HCT116 (cell line): ENCODE measurements at regions not wholly inside any gene's neighbourhood (a gene's known extent, or its start where the extent isn't known, plus 50 kb on each side); places are given as distances from the start of the nearest gene placed in this dataset.

Experiments
- ATAC-seq: fragments of 200-7000 bp; cut with Tn5 transposase; 2 replicates; pipeline ENCODE4 v1.9.1; 2020; ENCODE audit warnings: mild to moderate bottlenecking, moderate library complexity
- BruUV-seq: library from RNA; stranded (reverse); fragments of 400-500 nt; replicated peaks from 2 replicates; lab custom pipeline; 2021; lab: Mats Ljungman, UMichigan
- CTCF ChIA-PET: fragments of 300-600 bp; sonication (Branson Sonifier 250); formaldehyde crosslinking; loops from one replicate; lab custom pipeline; 2021; ENCODE audit warnings: antibody characterized with exemption; lab: Charles Lee
- POLR2A ChIA-PET: fragments of 300-600, 350-600 bp; sonication (Branson Sonifier 250); formaldehyde crosslinking; loops from one replicate; lab custom pipeline; 2021; ENCODE audit warnings: antibody characterized with exemption; lab: Charles Lee
- RAD21 ChIA-PET, 2 experiments: fragments of 300-600 bp; sonication (Branson Sonifier 250); formaldehyde crosslinking; loops; one replicate each; lab custom pipeline; 2023; ENCODE audit warnings: low total read pairs in 2 of 2; ENCODE audit not compliant: uncharacterized antibody in 2 of 2, unreplicated experiment in 2 of 2, low non-redundant PET in 1 of 2; lab: Charles Lee
- DNase-seq: peaks from one replicate; pipeline ENCODE4 v3.0.0-alpha.2; 2010; ENCODE audit warnings: low read depth, low spot score
- H2AFZ ChIP-seq: fragments of 200-600 bp; shearing (Covaris generic), sonication (generic); 2 replicates; pipeline ENCODE4 v1.6.1; 2017; ENCODE audit warnings: low read depth, mixed run types, mixed read lengths, antibody characterized with exemption, low read length; ENCODE audit not compliant: poor library complexity, severe bottlenecking
- H3K27ac ChIP-seq: 2 replicates; pipeline ENCODE4 v1.5.1; 2012; ENCODE audit warnings: low read depth, low read length
- H3K27me3 ChIP-seq: fragments of 200-600 bp; sonication (generic); 2 replicates; pipeline ENCODE4 v1.6.1; 2016; ENCODE audit warnings: mixed run types, low read length, mixed read lengths; ENCODE audit not compliant: insufficient read depth
- H3K36me3 ChIP-seq, 2 experiments: fragments of 200-500 bp in 1 of 2; fragments of 200-600 bp in 1 of 2; sonication (Bioruptor generic) in 1 of 2; sonication (generic) in 1 of 2; 2 replicates each; pipeline versions ENCODE4 v1.5.1 to v1.6.1; 2014 to 2016; ENCODE audit warnings: low read length in 2 of 2, inconsistent platforms in 1 of 2, mixed read lengths in 1 of 2, mixed run types in 1 of 2; ENCODE audit not compliant: insufficient read depth in 2 of 2, control insufficient read depth in 1 of 2
- H3K4me1 ChIP-seq, 2 experiments: fragments of 200-600 bp in 1 of 2; sonication (generic) in 1 of 2; 2 replicates each; pipeline versions ENCODE4 v1.5.1 to v1.6.1; 2012 to 2017; ENCODE audit warnings: low read length in 2 of 2, inconsistent platforms in 1 of 2, mild to moderate bottlenecking in 1 of 2, mixed read lengths in 1 of 2, mixed run types in 1 of 2, moderate library complexity in 1 of 2; ENCODE audit not compliant: insufficient read depth in 2 of 2, control insufficient read depth in 1 of 2
- H3K4me2 ChIP-seq: fragments of 200-600 bp; sonication (generic); 2 replicates; pipeline ENCODE4 v1.6.1; 2017; ENCODE audit warnings: mixed run types, low read length, mixed read lengths
- H3K4me3 ChIP-seq, 2 experiments: fragments of 200-600 bp in 1 of 2; sonication (generic) in 1 of 2; replicated peaks in 1 of 2; 2 replicates each; pipeline ENCODE4 v1.5.1; 2011 to 2016; ENCODE audit warnings: low read length in 2 of 2, control low read depth in 1 of 2, low read depth in 1 of 2, mild to moderate bottlenecking in 1 of 2, mixed read lengths in 1 of 2, mixed run types in 1 of 2
- H3K79me2 ChIP-seq: fragments of 200-600 bp; sonication (generic); 2 replicates; pipeline ENCODE4 v1.6.1; 2017; ENCODE audit warnings: mild to moderate bottlenecking, mixed run types, low read length, moderate library complexity, mixed read lengths; ENCODE audit not compliant: insufficient read depth
- H3K9ac ChIP-seq: fragments of 200-600 bp; sonication (generic); 2 replicates; pipeline ENCODE4 v1.6.1; 2016; ENCODE audit warnings: low read length, mixed read lengths
- H3K9me2 ChIP-seq: fragments of 200-600 bp; sonication (generic), shearing (Covaris generic); 2 replicates; pipeline ENCODE4 v1.6.1; 2017; ENCODE audit warnings: mixed run types, mild to moderate bottlenecking, moderate library complexity; ENCODE audit not compliant: insufficient read depth
- H3K9me3 ChIP-seq, 2 experiments: fragments of 200-500 bp in 1 of 2; fragments of 200-600 bp in 1 of 2; sonication (Bioruptor generic) in 1 of 2; sonication (generic) in 1 of 2; 2 replicates each; pipeline ENCODE4 v1.6.1; 2014 to 2017; ENCODE audit warnings: low read length in 2 of 2, mixed read lengths in 2 of 2, inconsistent platforms in 1 of 2, low read depth in 1 of 2, mild to moderate bottlenecking in 1 of 2, mixed run types in 1 of 2, moderate library complexity in 1 of 2; ENCODE audit not compliant: control insufficient read depth in 1 of 2, insufficient read depth in 1 of 2
- H4K20me1 ChIP-seq: fragments of 200-600 bp; sonication (generic), shearing (Covaris generic); 2 replicates; pipeline ENCODE4 v1.6.1; 2017; ENCODE audit warnings: mixed run types, mild to moderate bottlenecking, moderate library complexity; ENCODE audit not compliant: insufficient read depth
- CBX3 ChIP-seq: IDR thresholded peaks from 2 replicates; pipeline ENCODE4 v1.6.1; 2012; ENCODE audit warnings: low read depth
- CEBPB ChIP-seq: IDR thresholded peaks from 2 replicates; pipeline ENCODE4 v1.6.1; 2012; ENCODE audit warnings: low read depth
- CTCF ChIP-seq, 3 experiments: fragments of 200-600 bp in 1 of 3; sonication (generic) in 1 of 3; IDR thresholded peaks in 2 of 3; conservative IDR thresholded peaks in 1 of 3; 2 replicates each; pipeline ENCODE4 v1.5.1; 2012 to 2017; ENCODE audit warnings: low read depth in 2 of 3, low read length in 2 of 3, antibody characterized with exemption in 1 of 3, borderline replicate concordance in 1 of 3, control low read depth in 1 of 3, mild to moderate bottlenecking in 1 of 3, mixed read lengths in 1 of 3, mixed run types in 1 of 3, moderate library complexity in 1 of 3; ENCODE audit not compliant: insufficient read depth in 1 of 3
- EZH2 ChIP-seq: fragments of 200-600 bp; sonication (generic); IDR thresholded peaks from 2 replicates; pipeline ENCODE4 v1.6.1; 2017; ENCODE audit warnings: antibody characterized with exemption, mixed run types
- FOSL1 ChIP-seq: IDR thresholded peaks from 2 replicates; pipeline ENCODE4 v1.6.1; 2012; ENCODE audit warnings: low read depth
- POLR2A ChIP-seq: IDR thresholded peaks from 2 replicates; pipeline ENCODE4 v1.7.0; 2011; ENCODE audit warnings: borderline replicate concordance; ENCODE audit not compliant: insufficient read depth, insufficient read length; ENCODE audit errors: extremely low read depth
- SP1 ChIP-seq: IDR thresholded peaks from 2 replicates; pipeline ENCODE4 v1.6.1; 2012; ENCODE audit warnings: low read depth
- TCF7L2 ChIP-seq: IDR thresholded peaks from 2 replicates; pipeline ENCODE4 v1.7.0; 2011; ENCODE audit warnings: borderline replicate concordance, inconsistent platforms; ENCODE audit not compliant: insufficient read depth, insufficient read length; ENCODE audit errors: extremely low read depth
- ZFX ChIP-seq: fragments of 450-650 bp; IDR thresholded peaks from 2 replicates; pipeline ENCODE4 v1.6.1; 2017
- ZNF274 ChIP-seq: fragments of 200-500 bp; sonication (Bioruptor generic); IDR thresholded peaks from 2 replicates; pipeline ENCODE4 v1.6.1; 2014; ENCODE audit warnings: mild to moderate bottlenecking, low read depth, low read length, inconsistent platforms
- intact Hi-C: fragments of 100-400 bp; cut with micrococcal nuclease; formaldehyde crosslinking; loops from 2 replicates; pipeline ENCODE4 v1.10.0; 2022
- TF ChIP-seq, protein P1 (sequence below): IDR thresholded peaks from 2 replicates; pipeline ENCODE4 v1.6.1; 2012; ENCODE audit warnings: low read depth
- TF ChIP-seq, protein P2 (sequence below): IDR thresholded peaks from 2 replicates; pipeline ENCODE4 v1.6.1; 2012

DNA sequence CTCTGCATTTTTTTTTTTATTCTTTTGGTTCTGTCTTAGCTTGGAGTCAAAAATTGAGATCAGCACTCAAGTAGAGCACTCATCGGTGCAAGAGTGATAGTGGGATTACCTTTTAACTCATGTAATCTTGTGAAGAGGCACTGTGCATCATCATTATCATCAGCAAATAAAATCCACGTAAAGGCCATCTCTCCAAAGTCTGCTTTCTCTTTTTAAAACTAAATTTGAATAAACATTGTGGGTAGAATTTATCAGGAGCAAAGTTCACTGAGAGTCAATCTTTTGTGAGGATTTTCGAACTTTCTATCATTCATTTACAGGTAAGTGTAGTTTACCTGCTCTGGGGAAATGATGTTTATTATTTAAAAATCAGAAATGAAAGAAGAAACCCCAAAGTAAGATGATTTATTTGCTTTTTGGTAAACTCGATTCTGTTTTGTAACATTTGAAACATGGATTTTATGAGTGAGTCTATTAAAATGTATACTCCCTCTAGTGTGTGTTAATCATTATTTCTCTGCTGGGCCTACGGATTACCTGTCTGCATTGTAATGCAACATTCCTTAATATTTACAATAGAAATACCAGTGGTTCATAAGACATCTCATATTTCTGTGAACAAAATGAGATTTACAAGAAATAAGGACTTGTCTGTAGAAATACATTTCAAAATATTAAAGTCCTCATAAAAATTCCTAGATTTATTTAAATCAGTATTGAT is 327.7 kb upstream of the NAALADL2 start:
- intact Hi-C loops: no loop called here
- no peak for ATAC-seq
- H3K9me3 ChIP-seq: no peaks in the 10 kb centered on the region

DNA sequence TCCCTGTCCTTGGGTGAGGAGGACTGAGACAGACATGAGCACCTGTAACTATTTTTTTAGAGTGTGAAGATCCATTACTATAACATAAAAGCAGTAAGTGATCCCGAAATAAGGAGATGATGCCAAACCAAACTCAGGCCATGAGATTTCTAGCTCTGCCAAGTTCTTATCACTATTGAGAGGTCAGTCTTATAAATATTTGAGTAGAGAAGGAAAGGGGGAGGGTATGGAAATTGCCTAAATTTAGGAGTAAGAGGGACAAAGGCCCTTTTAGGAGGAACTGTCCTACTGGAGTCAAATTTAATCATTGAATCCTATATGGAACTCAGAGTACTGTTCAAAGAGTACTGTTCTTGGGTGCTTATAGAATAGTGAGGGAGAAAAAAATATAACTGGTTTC is 326.9 kb upstream of the NAALADL2 start:
- ChIA-PET RAD21 (no interaction called here), CTCF (no interaction called here), POLR2A (no interaction called here)
- Histone ChIP-seq H2AFZ (no peak overlapping the region), H4K20me1 (no peaks in the 10 kb centered on the region), H3K9ac (no peak overlapping the region), H3K27ac (no peak overlapping the region), H3K4me2 (no peak overlapping the region), H3K27me3 (no peaks in the 10 kb centered on the region), H3K9me2 (no peaks in the 10 kb centered on the region), H3K9me3 (no peaks in the 10 kb centered on the region), H3K36me3 (no peaks in the 10 kb centered on the region), H3K79me2 (no peaks in the 10 kb centered on the region), H3K4me3 (no peak overlapping the region), H3K4me1 (no peaks in the 10 kb centered on the region)
- intact Hi-C loops: no loop called here
- no TSS peak for BruUV-seq
- no peak for ATAC-seq
- DNase-seq: no peak
- TF ChIP-seq CBX3: no peak
- TF ChIP-seq, protein P1, sequence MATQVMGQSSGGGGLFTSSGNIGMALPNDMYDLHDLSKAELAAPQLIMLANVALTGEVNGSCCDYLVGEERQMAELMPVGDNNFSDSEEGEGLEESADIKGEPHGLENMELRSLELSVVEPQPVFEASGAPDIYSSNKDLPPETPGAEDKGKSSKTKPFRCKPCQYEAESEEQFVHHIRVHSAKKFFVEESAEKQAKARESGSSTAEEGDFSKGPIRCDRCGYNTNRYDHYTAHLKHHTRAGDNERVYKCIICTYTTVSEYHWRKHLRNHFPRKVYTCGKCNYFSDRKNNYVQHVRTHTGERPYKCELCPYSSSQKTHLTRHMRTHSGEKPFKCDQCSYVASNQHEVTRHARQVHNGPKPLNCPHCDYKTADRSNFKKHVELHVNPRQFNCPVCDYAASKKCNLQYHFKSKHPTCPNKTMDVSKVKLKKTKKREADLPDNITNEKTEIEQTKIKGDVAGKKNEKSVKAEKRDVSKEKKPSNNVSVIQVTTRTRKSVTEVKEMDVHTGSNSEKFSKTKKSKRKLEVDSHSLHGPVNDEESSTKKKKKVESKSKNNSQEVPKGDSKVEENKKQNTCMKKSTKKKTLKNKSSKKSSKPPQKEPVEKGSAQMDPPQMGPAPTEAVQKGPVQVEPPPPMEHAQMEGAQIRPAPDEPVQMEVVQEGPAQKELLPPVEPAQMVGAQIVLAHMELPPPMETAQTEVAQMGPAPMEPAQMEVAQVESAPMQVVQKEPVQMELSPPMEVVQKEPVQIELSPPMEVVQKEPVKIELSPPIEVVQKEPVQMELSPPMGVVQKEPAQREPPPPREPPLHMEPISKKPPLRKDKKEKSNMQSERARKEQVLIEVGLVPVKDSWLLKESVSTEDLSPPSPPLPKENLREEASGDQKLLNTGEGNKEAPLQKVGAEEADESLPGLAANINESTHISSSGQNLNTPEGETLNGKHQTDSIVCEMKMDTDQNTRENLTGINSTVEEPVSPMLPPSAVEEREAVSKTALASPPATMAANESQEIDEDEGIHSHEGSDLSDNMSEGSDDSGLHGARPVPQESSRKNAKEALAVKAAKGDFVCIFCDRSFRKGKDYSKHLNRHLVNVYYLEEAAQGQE: no peak
- no peak for TF ChIP-seq POLR2A
- TF ChIP-seq, protein P2, sequence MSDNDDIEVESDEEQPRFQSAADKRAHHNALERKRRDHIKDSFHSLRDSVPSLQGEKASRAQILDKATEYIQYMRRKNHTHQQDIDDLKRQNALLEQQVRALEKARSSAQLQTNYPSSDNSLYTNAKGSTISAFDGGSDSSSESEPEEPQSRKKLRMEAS: no peak
- no peak for TF ChIP-seq ZFX
- no peak for TF ChIP-seq TCF7L2
- TF ChIP-seq FOSL1: no peak
- TF ChIP-seq ZNF274: no peak
- TF ChIP-seq EZH2: no peak

More for the DNA sequence above, 327.7 kb upstream of the NAALADL2 start:
- H3K27ac ChIP-seq: no peak overlapping the region
- no peak overlapping the region for H3K9ac ChIP-seq
- H2AFZ ChIP-seq: no peak overlapping the region
- DNase-seq: no peak
- H3K79me2 ChIP-seq: no peaks in the 10 kb centered on the region
- H3K36me3 ChIP-seq: no peaks in the 10 kb centered on the region
- POLR2A ChIA-PET: no interaction called here
- RAD21 ChIA-PET: no interaction called here
- H3K4me3 ChIP-seq: no peak overlapping the region
- no TSS peak for BruUV-seq
- no peaks in the 10 kb centered on the region for H3K4me1 ChIP-seq
- H3K27me3 ChIP-seq: no peaks in the 10 kb centered on the region
- no peak overlapping the region for H3K4me2 ChIP-seq
- H3K9me2 ChIP-seq: no peaks in the 10 kb centered on the region
- no peaks in the 10 kb centered on the region for H4K20me1 ChIP-seq
- CTCF ChIA-PET: no interaction called here
- no peak for TF ChIP-seq CEBPB
- TF ChIP-seq CTCF (IDR thresholded peaks at IDR 0.05 in 2 of 3, conservative IDR thresholded peaks at IDR 0.05 in 1 of 3; ENCODE audit: borderline replicate concordance in 1 of 3, insufficient read depth in 1 of 3, low read depth in 2 of 3, low read length in 2 of 3): no peak
- no peak for TF ChIP-seq SP1
